GM19438 (cell line): ENCODE measurements at regions not wholly inside any gene's neighbourhood (a gene's known extent, or its start where the extent isn't known, plus 50 kb on each side); places are given as distances from the start of the nearest gene placed in this dataset.
"Not testable (repeated sequence)": the region's sequence is repeated elsewhere in the genome, so short reads cannot be mapped to it uniquely, and the experiment has no call there.

Experiments
- ATAC-seq: cut with Tn5 transposase; IDR thresholded peaks from one replicate; pipeline ENCODE4 v1.9.1; 2021; ENCODE audit warnings: low read depth; ENCODE audit not compliant: unreplicated experiment

DNA sequence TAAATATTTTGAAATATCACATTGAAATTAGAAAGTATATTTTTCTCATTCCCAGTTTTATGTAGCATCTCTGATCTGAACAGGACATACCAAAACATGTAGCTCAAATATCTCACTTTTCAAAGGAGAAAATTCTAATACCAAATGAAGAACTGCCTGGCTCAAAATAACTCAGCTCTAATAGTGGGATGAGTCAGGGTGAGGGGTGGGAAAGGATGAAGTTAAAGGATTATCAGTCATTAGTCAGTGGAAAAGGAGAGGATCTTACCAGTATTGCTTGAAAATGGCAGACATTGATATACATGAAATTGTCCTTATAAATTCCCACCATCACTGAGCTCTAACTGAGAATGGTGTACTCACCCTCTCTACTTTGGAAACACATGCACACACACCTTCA, 803.2 kb downstream of the RAPGEF2 start:
- no peak for ATAC-seq

DNA sequence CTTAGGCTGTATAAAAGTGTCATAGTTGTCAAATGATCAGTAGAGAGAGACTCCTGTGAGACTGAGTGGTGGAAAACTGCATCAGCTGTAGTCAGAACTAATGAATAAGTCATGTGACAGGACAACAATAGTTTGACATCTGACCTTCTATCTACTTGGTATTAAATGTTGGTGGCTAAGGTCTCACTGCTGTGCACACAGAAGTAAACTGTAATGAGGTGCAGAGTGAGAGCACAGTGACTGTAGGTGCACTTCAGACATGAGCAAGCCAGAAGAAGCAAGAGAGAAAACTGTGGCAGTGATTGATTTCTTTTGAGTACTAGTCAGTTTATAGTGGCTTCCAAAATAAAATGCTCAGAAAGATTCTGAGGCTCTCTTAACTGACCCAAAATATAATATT, 803.6 kb downstream of the RAPGEF2 start:
- ATAC-seq, result no peak

- ATAC-seq, result no peak
Measured at GRCh38 chr4:159910721-159911120, 807.8 kb downstream of the RAPGEF2 start.

GRCh38 chr4:159922119-159922518, 819.2 kb downstream of the RAPGEF2 start:
- no peak for ATAC-seq

DNA sequence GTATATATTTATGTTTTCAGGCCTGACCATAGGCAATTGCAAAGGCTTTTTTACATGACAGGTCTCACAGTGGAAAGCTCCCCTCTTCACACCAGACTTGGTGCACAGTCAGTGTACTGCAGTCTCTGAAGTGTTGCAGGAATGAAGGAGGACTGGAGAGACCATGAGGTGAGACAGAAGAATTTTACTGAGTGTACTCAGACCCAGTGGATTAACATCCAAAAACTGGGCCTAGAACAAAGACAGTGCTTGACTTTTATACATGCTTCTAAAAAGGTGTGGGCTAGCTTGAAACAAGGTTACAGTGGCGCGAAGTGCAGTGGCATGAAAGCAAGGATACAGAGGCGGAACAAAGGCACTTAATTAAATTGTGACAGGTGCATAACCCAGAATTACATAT, 822.9 kb downstream of the RAPGEF2 start:
- ATAC-seq, result no peak

GRCh38 chr4:159926871-159927270, 824.0 kb downstream of the RAPGEF2 start:
- ATAC-seq, result no peak

DNA sequence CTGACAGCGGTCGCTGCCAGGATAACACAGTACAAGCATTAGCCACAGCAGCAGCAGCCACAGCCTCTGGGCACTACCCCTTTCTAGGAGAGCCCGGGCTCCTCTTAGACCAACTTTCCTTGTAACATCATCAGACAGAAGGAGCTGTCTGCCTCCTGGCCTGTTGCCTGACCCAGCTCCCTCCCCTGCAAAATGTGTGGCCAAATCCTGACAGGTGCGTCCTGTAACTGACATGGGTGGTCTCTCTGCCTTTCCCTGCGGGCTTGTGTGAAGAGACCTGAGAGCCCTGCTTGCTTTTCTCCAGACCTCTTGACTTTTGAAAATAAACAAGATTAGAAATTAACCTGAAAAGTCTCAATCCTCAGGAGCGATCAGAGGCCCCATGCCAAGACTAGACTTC, 824.9 kb downstream of the RAPGEF2 start:
- ATAC-seq, result no peak

- not testable (repeated sequence) for ATAC-seq
Measured at GRCh38 chr4:159934602-159935001, 831.7 kb downstream of the RAPGEF2 start.

DNA sequence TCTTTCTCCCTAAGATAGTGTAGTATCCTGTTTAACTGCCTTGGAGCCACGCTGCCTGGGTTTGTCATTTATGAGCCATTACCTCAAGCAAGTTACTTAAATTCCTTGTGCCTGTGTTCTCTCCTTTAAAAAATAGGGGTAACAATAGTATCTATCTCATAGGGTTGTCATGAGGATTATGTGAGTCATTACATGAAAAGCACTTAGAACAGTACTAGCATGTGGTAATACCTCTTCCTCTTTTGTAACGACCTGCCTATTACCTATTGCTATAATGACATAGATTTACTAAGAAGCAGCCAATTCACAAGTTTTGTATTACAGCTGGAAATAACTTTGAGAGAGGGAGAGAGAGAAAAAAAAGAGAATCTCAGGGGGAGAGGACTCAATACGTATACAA, 834.7 kb downstream of the RAPGEF2 start:
- ATAC-seq, result no peak

DNA sequence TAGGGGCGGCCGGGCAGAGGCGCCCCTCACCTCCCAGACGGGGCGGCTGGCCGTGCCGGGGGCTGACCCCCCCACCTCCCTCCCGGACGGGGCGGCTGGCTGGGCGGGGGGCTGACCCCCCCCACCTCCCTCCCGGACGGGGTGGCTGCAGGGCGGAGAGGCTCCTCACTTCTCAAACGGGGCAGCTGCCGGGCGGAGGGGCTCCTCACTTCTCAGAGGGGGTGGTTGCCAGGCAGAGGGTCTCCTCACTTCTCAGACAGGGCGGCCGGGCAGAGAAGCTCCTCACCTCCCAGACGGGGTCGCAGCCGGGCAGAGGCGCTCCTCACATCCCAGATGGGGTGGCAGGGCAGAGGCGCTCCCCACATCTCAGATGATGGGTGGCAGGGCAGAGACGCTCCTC, 836.8 kb downstream of the RAPGEF2 start:
- ATAC-seq, result not testable (repeated sequence)

GRCh38 chr4:159941076-159941475, 838.2 kb downstream of the RAPGEF2 start:
- ATAC-seq, result no peak

- no peak for ATAC-seq
Measured at GRCh38 chr4:159944477-159944876, 841.6 kb downstream of the RAPGEF2 start.

GRCh38 chr4:159946983-159947615, 844.2 kb downstream of the RAPGEF2 start:
- no peak for ATAC-seq

GRCh38 chr4:159950707-159951106, 847.8 kb downstream of the RAPGEF2 start:
- no peak for ATAC-seq

- no peak for ATAC-seq
Measured at GRCh38 chr4:159966746-159967145, 863.9 kb downstream of the RAPGEF2 start.

GRCh38 chr4:159976871-159977482, 874.1 kb downstream of the RAPGEF2 start:
- ATAC-seq, result not testable (repeated sequence)

GRCh38 chr4:159977907-159978617, 875.2 kb downstream of the RAPGEF2 start:
- ATAC-seq, result no peak

DNA sequence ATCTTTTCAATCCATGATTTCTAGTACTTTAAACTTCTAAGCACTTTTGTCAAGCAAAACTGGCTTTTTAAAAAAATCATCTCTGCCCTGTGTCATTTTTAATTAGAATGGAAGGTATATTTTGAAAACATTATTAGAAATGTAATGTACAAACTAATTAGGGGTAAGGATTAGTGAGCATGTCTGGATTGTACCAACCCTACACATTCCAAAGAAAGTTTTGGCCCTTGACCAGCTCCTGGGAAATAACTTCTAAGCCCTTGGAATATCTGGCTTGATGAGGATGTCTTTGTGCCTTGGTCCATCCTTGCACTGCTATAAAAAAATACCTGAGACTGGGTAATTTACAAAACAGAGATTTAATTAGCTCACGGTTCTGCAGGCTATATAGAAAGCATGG, 876.5 kb downstream of the RAPGEF2 start:
- ATAC-seq, result no peak

DNA sequence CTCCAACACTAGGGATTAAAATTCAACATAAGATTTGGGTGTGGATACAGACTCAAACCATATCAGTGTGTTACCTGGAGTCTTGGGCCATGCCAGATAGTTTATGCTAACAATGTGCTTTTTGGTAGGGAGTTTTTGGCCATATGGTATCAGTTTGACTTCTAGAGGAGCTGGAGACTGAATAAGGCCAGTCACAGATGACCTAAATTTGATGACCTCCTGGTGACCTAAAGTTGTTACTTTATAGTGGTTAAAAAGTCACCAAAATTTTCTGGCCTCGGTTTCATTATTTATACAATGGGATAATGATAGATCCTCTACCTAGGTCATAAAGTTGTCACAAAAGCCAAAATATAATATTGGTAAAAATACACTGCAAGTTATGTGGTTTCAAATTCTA, 877.1 kb downstream of the RAPGEF2 start:
- no peak for ATAC-seq

GRCh38 chr4:159980826-159981468, 878.1 kb downstream of the RAPGEF2 start:
- no peak for ATAC-seq

GRCh38 chr4:159981469-159981856, 878.6 kb downstream of the RAPGEF2 start:
- ATAC-seq, result no peak
